ENCODE measurements at regions not wholly inside any gene's neighbourhood (a gene's known extent, or its start where the extent isn't known, plus 50 kb on each side); places are given as distances from the start of the nearest gene placed in this dataset.

DNA sequence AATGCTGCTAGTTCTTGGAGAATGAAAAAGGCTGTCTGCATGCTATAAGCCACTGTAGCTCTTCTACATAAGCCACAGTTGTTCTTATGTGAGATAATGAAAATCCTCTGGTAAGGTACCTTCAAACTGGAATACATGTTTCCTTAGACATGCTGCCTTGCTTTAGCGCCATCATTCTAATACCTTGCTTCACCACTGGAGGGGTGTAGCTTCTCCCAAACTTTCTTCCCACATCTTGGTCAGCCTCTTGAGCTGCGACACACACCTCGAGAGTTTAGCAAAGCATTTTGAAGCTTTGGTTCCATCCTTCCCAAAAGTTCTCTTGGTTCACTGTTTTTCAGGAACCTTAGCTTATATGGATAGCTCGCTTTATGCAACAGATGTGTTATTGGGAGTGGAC, 69.5 kb downstream of the NKX2-1 start:
- no peak for DNase-seq (ENCODE audit: low read depth, low spot score)
- in situ Hi-C loops (cut with HindIII; ENCODE audit: low sequenced_read_pairs), result no loop called here
- H3K4me3 ChIP-seq (ENCODE audit: low read depth, low read length), result no peak overlapping the region
- TF ChIP-seq, protein P1, sequence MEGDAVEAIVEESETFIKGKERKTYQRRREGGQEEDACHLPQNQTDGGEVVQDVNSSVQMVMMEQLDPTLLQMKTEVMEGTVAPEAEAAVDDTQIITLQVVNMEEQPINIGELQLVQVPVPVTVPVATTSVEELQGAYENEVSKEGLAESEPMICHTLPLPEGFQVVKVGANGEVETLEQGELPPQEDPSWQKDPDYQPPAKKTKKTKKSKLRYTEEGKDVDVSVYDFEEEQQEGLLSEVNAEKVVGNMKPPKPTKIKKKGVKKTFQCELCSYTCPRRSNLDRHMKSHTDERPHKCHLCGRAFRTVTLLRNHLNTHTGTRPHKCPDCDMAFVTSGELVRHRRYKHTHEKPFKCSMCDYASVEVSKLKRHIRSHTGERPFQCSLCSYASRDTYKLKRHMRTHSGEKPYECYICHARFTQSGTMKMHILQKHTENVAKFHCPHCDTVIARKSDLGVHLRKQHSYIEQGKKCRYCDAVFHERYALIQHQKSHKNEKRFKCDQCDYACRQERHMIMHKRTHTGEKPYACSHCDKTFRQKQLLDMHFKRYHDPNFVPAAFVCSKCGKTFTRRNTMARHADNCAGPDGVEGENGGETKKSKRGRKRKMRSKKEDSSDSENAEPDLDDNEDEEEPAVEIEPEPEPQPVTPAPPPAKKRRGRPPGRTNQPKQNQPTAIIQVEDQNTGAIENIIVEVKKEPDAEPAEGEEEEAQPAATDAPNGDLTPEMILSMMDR (IDR thresholded peaks at IDR 0.05; ENCODE audit: low read depth, low read length), result no peak

DNA sequence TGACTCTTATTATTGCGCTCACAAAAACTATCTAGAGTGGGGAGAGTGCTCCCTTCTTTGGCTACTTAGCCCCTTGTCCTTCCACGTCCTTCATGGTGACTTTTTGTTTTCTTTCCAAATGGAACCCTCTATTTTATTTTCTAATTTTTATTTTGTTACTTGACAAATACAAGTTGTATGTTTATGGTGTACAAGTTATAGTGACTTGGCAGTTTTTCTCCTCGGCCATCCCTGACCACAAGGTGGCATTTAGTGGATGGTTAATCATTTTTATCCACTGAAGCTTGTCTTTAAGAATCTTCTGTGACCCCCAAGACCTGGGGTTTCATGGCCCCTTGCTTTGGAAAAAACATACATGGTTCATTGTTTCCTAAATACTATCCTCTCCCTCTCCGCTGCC, 70.1 kb downstream of the NKX2-1 start:
- in situ Hi-C loops (cut with HindIII; ENCODE audit: low sequenced_read_pairs), result no loop called here
- no peak for DNase-seq (ENCODE audit: low read depth, low spot score)
- no peak overlapping the region for H3K4me3 ChIP-seq (ENCODE audit: low read depth, low read length)
- TF ChIP-seq, protein P1 (IDR thresholded peaks at IDR 0.05; ENCODE audit: low read depth, low read length), result no peak

DNA sequence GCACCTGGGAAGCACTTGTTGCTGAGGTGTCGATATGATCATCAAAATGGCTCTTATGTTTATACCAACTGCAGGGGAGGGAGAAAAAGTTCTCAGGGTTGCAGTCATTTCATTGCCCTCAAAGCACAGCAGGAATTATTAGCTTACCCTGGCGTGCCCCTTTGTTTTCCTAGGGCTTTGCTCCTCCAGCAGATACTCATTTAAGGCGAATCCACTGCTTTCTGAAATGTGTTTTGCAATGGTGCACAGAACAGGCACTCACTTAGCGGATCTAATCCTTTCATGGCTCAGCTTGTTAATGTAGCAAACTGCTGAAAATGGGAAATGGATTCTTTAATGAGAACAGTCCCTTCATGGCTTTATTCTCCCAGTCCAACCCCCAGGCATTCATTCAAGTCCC, 76.7 kb downstream of the NKX2-1 start:
- DNase-seq (ENCODE audit: low read depth, low spot score), result no peak
- in situ Hi-C loops (cut with HindIII; ENCODE audit: low sequenced_read_pairs), result no loop called here
- no peak overlapping the region for H3K4me3 ChIP-seq (ENCODE audit: low read depth, low read length)
- TF ChIP-seq, protein P1 (IDR thresholded peaks at IDR 0.05; ENCODE audit: low read depth, low read length), result no peak

DNA sequence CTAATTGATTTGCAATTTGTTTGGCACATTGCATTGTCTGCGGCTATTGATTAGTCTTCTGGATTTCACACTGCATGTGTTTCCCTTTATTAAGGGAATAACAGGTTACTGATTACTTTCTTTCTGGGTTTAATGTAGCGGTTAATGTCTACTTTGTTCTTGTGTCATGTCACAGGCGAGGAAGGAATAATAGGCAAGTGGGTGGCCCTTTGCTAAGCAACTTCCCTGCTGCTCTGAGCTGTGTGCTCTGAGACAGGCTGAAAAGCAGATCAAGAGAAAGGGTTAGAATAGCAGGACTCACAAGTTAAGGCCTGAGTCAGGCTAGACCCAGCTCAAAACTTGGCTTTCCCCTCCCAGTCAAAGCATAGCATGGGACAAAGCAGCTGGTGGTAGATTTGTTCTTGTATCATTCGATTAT, 77.2 kb downstream of the NKX2-1 start:
- H3K4me3 ChIP-seq (ENCODE audit: low read depth, low read length), result no peak overlapping the region
- TF ChIP-seq, protein P1 (IDR thresholded peaks at IDR 0.05; ENCODE audit: low read depth, low read length), result no peak
- DNase-seq (ENCODE audit: low read depth, low spot score), result no peak
- in situ Hi-C loops (cut with HindIII; ENCODE audit: low sequenced_read_pairs), result no loop called here

DNA sequence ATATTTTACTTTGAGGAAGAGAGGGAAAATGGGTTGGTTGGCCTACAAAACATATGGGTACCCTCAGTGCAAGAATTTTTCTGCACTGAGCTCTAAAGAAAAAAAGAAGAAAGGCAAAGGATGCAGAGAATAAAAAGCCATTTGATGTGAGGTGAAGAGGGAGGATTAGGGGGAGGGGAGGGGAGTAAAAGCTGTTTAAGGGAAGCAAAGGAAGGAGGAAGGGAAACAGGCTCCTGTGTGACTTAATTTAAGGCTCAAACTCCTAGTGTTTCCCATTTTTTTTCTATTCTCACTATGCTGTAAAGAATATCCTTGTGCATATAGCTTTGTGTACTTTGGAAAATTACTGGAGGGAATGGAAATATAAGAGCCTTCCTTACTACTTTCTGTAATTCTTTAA, 78.7 kb downstream of the NKX2-1 start:
- TF ChIP-seq, protein P1 (IDR thresholded peaks at IDR 0.05; ENCODE audit: low read depth, low read length), result no peak
- no peak overlapping the region for H3K4me3 ChIP-seq (ENCODE audit: low read depth, low read length)
- DNase-seq (ENCODE audit: low read depth, low spot score), result no peak
- in situ Hi-C loops (cut with HindIII; ENCODE audit: low sequenced_read_pairs), result no loop called here

DNA sequence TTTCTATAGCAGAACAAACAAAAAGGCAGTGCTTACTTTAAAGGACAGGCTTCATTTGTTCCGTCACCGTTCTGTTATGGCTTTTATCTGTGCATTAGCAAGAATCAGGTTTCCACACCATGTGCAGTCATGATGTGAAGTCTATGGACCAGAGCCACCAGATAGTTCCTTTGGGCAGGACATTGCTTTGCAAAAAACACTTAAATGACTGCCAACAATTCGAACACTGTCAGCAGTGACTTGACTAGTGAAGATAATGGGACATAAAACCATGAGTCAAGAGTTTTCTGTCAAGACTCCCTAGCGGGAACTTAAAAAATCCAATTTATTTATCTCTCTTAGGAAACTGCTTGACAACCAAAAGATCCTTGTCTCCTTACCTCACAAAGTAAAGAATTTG, 80.3 kb downstream of the NKX2-1 start:
- DNase-seq (ENCODE audit: low read depth, low spot score), result no peak
- in situ Hi-C loops (cut with HindIII; ENCODE audit: low sequenced_read_pairs), result no loop called here
- TF ChIP-seq, protein P1 (IDR thresholded peaks at IDR 0.05; ENCODE audit: low read depth, low read length), result no peak
- H3K4me3 ChIP-seq (ENCODE audit: low read depth, low read length), result no peak overlapping the region

DNA sequence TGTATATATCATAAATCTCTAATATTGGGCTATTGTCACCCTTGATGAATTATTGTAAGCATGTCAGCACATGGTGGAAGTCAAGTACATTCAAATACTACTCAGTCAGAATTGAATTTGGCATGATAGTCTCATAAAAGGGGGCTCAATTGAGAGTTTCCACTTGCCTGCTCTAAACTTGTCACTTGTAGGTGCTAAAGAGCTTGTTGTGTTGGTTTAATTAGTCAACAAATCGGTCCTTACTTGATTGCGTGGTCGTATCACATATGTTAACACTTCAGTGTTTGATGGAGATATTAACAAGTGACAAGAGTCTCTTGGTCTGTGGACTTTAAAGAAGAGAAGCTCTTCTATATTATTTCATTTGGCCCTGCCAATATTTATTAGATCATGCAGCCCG, 81.1 kb downstream of the NKX2-1 start:
- no peak for DNase-seq (ENCODE audit: low read depth, low spot score)
- no peak overlapping the region for H3K4me3 ChIP-seq (ENCODE audit: low read depth, low read length)
- in situ Hi-C loops (cut with HindIII; ENCODE audit: low sequenced_read_pairs), result no loop called here
- TF ChIP-seq, protein P1 (IDR thresholded peaks at IDR 0.05; ENCODE audit: low read depth, low read length), result no peak
